ENCODE measurements at regions not wholly inside any gene's neighbourhood (a gene's known extent, or its start where the extent isn't known, plus 50 kb on each side); places are given as distances from the start of the nearest gene placed in this dataset.
"Not testable (repeated sequence)": the region's sequence is repeated elsewhere in the genome, so short reads cannot be mapped to it uniquely, and the experiment has no call there.

GRCh38 chr2:161500892-161501610, 85.0 kb downstream of the TBR1 start:
- not testable (repeated sequence) for TF ChIP-seq POLR2A (IDR thresholded peaks at IDR 0.05; ENCODE audit: low read depth, low read length); CTCF (IDR thresholded peaks at IDR 0.05; ENCODE audit: extremely low read depth in 1 of 2, insufficient read depth in 1 of 2, low read depth in 1 of 2, low read length in 2 of 2); MAX (IDR thresholded peaks at IDR 0.05; ENCODE audit: insufficient read depth, insufficient read length); POLR2AphosphoS5 (IDR thresholded peaks at IDR 0.05; ENCODE audit: insufficient read depth, low read depth, low read length); EZH2 (IDR thresholded peaks at IDR 0.05; ENCODE audit: borderline replicate concordance, low read depth, low read length, severe bottlenecking); MYC (IDR thresholded peaks at IDR 0.05; ENCODE audit: low read depth, low read length); JUN (IDR thresholded peaks at IDR 0.05; ENCODE audit: borderline replicate concordance, insufficient read depth, insufficient read length, low read depth); FOS (IDR thresholded peaks at IDR 0.05; ENCODE audit: borderline replicate concordance, insufficient read depth, low read length); GATA2 (IDR thresholded peaks at IDR 0.05; ENCODE audit: insufficient read depth, insufficient read length, low read depth, low read length)
